Right lobe of liver (tissue), 6 donors: ENCODE measurements at regions not wholly inside any gene's neighbourhood (a gene's known extent, or its start where the extent isn't known, plus 50 kb on each side); places are given as distances from the start of the nearest gene placed in this dataset.
A peak's percentile ranks its signal among the peaks of the same experiment; 100 is the strongest.

Experiments
- ATAC-seq, 4 donors: fragments of 200-7000 bp; cut with Tn5 transposase; one replicate each; pipeline ENCODE4 v1.9.1; 2020; ENCODE audit warnings: mild to moderate bottlenecking in 4 of 4, moderate library complexity in 4 of 4
- DNase-seq, 3 donors: peaks; one replicate each; pipeline ENCODE4 v3.0.0-alpha.2; 2020
- H3K27ac ChIP-seq, 3 donors: fragments of 200-600 bp; one replicate each; pipeline ENCODE4 v1.8.0; 2022
- H3K27me3 ChIP-seq, 2 donors: fragments of 200-600 bp; one replicate each; pipeline ENCODE4 v1.8.0; 2022
- H3K36me3 ChIP-seq, 4 donors: fragments of 200-600 bp; sonication (generic) in 1 of 4; one replicate each; pipeline versions ENCODE4 v1.5.1 to v1.8.0; 2017 to 2022; ENCODE audit warnings: control low read depth in 1 of 4
- H3K4me1 ChIP-seq, 4 donors: fragments of 200-600 bp; sonication (generic) in 1 of 4; one replicate each; pipeline versions ENCODE4 v1.5.1 to v1.8.0; 2017 to 2022; ENCODE audit warnings: control low read depth in 1 of 4
- H3K4me3 ChIP-seq, 3 donors: fragments of 200-600 bp; one replicate each; pipeline ENCODE4 v1.8.0; 2022
- H3K9me3 ChIP-seq, 4 donors: fragments of 200-600 bp; sonication (generic) in 1 of 4; one replicate each; pipeline versions ENCODE4 v1.5.1 to v1.8.0; 2017 to 2022; ENCODE audit warnings: control low read depth in 1 of 4
- CTCF ChIP-seq, 4 donors: fragments of 200-600 bp in 3 of 4; fragments of 450-650 bp in 1 of 4; IDR thresholded peaks; one replicate each; pipeline versions ENCODE4 v1.5.1 to v1.8.0; 2016 to 2022; ENCODE audit warnings: antibody characterized with exemption in 4 of 4, mild to moderate bottlenecking in 2 of 4
- POLR2A ChIP-seq: fragments of 450-650 bp; IDR thresholded peaks from one replicate; pipeline ENCODE4 v1.6.1; 2017; ENCODE audit warnings: antibody characterized with exemption, mild to moderate bottlenecking
- WGBS: methylation state at CpG from one replicate; pipeline ENCODE4 v1.1.6; 2018; ENCODE audit warnings: low coverage, low lambda C conversion rate; ENCODE audit not compliant: insufficient coverage; ENCODE audit errors: missing lambda C conversion rate; 5-methylcytosine and 5-hydroxymethylcytosine counted together
- intact Hi-C, 2 donors: fragments of 100-400 bp; cut with DNase I; formaldehyde crosslinking; loops; one replicate each; pipeline versions ENCODE4 v1.11.2 to v1.14.1; 2022
- donor health status: DM: no; HTN: yes; CAD: no.
- donor health status: DM: no; HTN: no; CAD: no.
- donor health status: DM: no; HTN: no; CAD: no.
- donor health status: DM: no; HTN: yes; CAD: no.
- donor health status: DM: no; HTN: yes; CAD: no.

DNA sequence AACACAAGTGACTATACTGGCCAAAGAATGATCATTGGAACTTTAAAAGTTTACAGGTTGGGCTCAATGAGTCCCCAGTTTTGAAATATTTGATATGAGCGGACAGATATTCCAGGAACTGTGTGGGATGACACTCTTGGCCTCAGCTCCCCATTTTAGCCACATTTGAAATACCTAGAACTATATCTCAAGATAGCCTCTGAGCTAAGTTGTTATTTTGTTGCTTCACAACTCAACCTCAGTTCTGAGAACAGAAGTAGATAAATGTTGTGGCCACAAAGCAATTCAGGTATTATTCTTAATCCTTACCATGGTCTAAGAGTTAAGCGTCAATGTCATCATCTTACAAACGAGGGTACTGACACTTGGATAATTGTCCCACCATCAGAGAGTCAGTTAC is 172.2 kb upstream of the SETBP1 start:
- ATAC-seq (peak in 1 of 4 donors; percentile 21), DNase-seq (no peak)
- no peak for TF ChIP-seq POLR2A
- no peak for TF ChIP-seq CTCF (IDR thresholded peaks at IDR 0.05)
- WGBS: 50% methylated on average over 3 of the region's 3 CpGs
- H3K27me3 ChIP-seq: no peaks in the 10 kb centered on the region
- no peak overlapping the region for H3K4me3 ChIP-seq
- intact Hi-C loops: no loop called here
- peak overlapping the region in 2 of 3 donors; percentile 4 to 11 for H3K27ac ChIP-seq
- no peaks in the 10 kb centered on the region for H3K4me1 ChIP-seq
- no peaks in the 10 kb centered on the region for H3K9me3 ChIP-seq
- no peaks in the 10 kb centered on the region for H3K36me3 ChIP-seq

GRCh38 chr18:44509048-44509447 is 171.6 kb upstream of the SETBP1 start:
- no peak for DNase-seq
- no peak for ATAC-seq
- intact Hi-C loops: no loop called here
- WGBS: 80% methylated on average over 2 of the region's 2 CpGs
- Histone ChIP-seq H3K4me3 (no peak overlapping the region), H3K36me3 (no peaks in the 10 kb centered on the region), H3K9me3 (no peaks in the 10 kb centered on the region), H3K27me3 (no peaks in the 10 kb centered on the region), H3K27ac (no peak overlapping the region), H3K4me1 (no peaks in the 10 kb centered on the region)
- TF ChIP-seq POLR2A (no peak), CTCF (IDR thresholded peaks at IDR 0.05) (no peak)

DNA sequence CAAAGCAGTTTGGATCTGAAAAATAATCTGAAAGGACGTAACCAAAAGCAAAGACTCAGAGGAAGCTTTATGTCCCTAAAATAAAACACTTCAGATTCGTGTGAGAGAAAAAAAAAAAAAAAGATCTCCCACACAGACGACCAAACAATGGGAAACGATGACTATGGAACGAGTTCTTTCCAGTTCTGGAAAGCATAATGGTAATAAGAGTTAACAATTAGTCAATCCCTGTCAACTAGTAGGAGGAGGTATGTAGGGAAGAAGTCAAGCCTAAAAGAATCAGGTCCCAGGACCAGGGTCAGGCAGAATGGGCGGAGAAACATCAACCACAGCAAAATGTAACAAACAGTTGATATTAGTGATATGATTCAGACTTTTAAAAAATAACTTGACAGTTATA is 170.3 kb upstream of the SETBP1 start:
- H3K4me3 ChIP-seq: no peak overlapping the region
- DNase-seq (no peak), ATAC-seq (no peak)
- H3K36me3 ChIP-seq: no peaks in the 10 kb centered on the region
- H3K27ac ChIP-seq: no peak overlapping the region
- no peak for TF ChIP-seq POLR2A
- no peak for TF ChIP-seq CTCF (IDR thresholded peaks at IDR 0.05)
- no peaks in the 10 kb centered on the region for H3K27me3 ChIP-seq
- H3K4me1 ChIP-seq: no peaks in the 10 kb centered on the region
- WGBS: 25% methylated on average over 6 of the region's 6 CpGs
- intact Hi-C loops: no loop called here
- H3K9me3 ChIP-seq: no peaks in the 10 kb centered on the region

- WGBS: 87% methylated on average over 3 of the region's 3 CpGs
- H3K4me1 ChIP-seq: no peaks in the 10 kb centered on the region
Observed at GRCh38 chr18:44513233-44513632, 167.5 kb upstream of the SETBP1 start.

More at GRCh38 chr18:44513233-44513632, 167.5 kb upstream of the SETBP1 start:
- Histone ChIP-seq H3K4me3 (no peak overlapping the region), H3K27me3 (no peaks in the 10 kb centered on the region), H3K9me3 (no peaks in the 10 kb centered on the region), H3K36me3 (no peaks in the 10 kb centered on the region), H3K27ac (no peak overlapping the region)
- TF ChIP-seq CTCF (IDR thresholded peaks at IDR 0.05): no peak
- TF ChIP-seq POLR2A: no peak
- no peak for ATAC-seq
- intact Hi-C loops: no loop called here
- DNase-seq: no peak
